Sigmoid colon (tissue), 4 donors: ENCODE measurements at regions not wholly inside any gene's neighbourhood (a gene's known extent, or its start where the extent isn't known, plus 50 kb on each side); places are given as distances from the start of the nearest gene placed in this dataset.

Source experiments
- EP300 ChIP-seq, 4 donors: sonication (generic); formaldehyde crosslinking; IDR thresholded peaks; one replicate each; pipeline ENCODE4 v1.6.1; 2017; ENCODE audit warnings: antibody characterized with exemption in 4 of 4
- POLR2A ChIP-seq, 2 donors: fragments of 450-650 bp; IDR thresholded peaks; one replicate each; pipeline ENCODE4 v1.6.1; 2016; ENCODE audit warnings: antibody characterized with exemption in 2 of 2, mild to moderate bottlenecking in 2 of 2, moderate library complexity in 2 of 2
- POLR2AphosphoS5 ChIP-seq, 4 donors: sonication (generic); formaldehyde crosslinking; IDR thresholded peaks; one replicate each; pipeline ENCODE4 v1.6.1; 2017; ENCODE audit warnings: antibody characterized with exemption in 4 of 4
- TF ChIP-seq, protein P1 (sequence below), 4 experiments: fragments of 450-650 bp in 3 of 4; fragments of 200-600 bp in 1 of 4; IDR thresholded peaks; one replicate each; pipeline ENCODE4 v1.5.1; 2016 to 2019; ENCODE audit warnings: antibody characterized with exemption in 4 of 4, mild to moderate bottlenecking in 3 of 4, moderate library complexity in 2 of 4

DNA sequence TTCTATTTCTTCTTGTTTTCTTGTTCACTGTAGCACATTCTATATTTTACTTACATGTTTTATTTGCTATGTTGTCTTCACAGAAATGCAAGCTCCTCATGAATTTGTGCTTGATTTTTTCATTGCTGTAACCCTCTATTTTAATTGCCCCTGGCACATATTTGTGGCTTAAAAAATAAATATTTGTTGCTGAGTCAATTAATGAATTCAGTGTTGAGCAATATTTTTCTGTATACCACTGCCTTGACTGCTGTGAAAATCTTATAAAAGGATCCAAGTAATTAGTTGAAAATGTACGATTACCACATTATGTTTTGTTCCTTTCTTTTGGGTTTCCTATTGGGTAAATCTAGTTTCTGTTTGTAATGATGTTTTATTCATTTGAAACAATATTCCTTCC, 68.5 kb downstream of the FAM47A start:
- TF ChIP-seq, protein P1, sequence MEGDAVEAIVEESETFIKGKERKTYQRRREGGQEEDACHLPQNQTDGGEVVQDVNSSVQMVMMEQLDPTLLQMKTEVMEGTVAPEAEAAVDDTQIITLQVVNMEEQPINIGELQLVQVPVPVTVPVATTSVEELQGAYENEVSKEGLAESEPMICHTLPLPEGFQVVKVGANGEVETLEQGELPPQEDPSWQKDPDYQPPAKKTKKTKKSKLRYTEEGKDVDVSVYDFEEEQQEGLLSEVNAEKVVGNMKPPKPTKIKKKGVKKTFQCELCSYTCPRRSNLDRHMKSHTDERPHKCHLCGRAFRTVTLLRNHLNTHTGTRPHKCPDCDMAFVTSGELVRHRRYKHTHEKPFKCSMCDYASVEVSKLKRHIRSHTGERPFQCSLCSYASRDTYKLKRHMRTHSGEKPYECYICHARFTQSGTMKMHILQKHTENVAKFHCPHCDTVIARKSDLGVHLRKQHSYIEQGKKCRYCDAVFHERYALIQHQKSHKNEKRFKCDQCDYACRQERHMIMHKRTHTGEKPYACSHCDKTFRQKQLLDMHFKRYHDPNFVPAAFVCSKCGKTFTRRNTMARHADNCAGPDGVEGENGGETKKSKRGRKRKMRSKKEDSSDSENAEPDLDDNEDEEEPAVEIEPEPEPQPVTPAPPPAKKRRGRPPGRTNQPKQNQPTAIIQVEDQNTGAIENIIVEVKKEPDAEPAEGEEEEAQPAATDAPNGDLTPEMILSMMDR (IDR thresholded peaks at IDR 0.05) = no peak
- TF ChIP-seq POLR2AphosphoS5 (IDR thresholded peaks at IDR 0.05) = no peak
- no peak for TF ChIP-seq POLR2A (IDR thresholded peaks at IDR 0.05)
- TF ChIP-seq EP300 (IDR thresholded peaks at IDR 0.05) = no peak
